Prostate gland (tissue), 2 donors: ENCODE measurements at regions not wholly inside any gene's neighbourhood (a gene's known extent, or its start where the extent isn't known, plus 50 kb on each side); places are given as distances from the start of the nearest gene placed in this dataset.

Experiments used
- DNase-seq: peaks from one replicate; pipeline ENCODE4 v3.0.0-alpha.2; 2019; ENCODE audit warnings: low spot score
- H3K27ac ChIP-seq, 2 donors: fragments of 200-600 bp; sonication (generic); 2 replicates each; pipeline ENCODE4 v1.5.1; 2017 to 2019
- H3K27me3 ChIP-seq: fragments of 200-600 bp; sonication (generic); replicated peaks from 2 replicates; pipeline ENCODE4 v1.5.1; 2019; ENCODE audit not compliant: insufficient read depth
- H3K36me3 ChIP-seq, 2 donors: fragments of 200-600 bp; sonication (generic); 1 replicate in 1 of 2; 2 replicates in 1 of 2; pipeline versions ENCODE4 v1.5.1 to v1.8.1; 2017 to 2019
- H3K4me1 ChIP-seq: fragments of 200-600 bp; sonication (generic); replicated peaks from 2 replicates; pipeline ENCODE4 v1.5.1; 2019
- H3K4me3 ChIP-seq, 2 donors: fragments of 200-600 bp; sonication (generic); 2 replicates each; pipeline ENCODE4 v1.5.1; 2017 to 2019
- H3K9me3 ChIP-seq: fragments of 200-600 bp; sonication (generic); 2 replicates; pipeline ENCODE4 v1.5.1; 2017
- POLR2A ChIP-seq: fragments of 450-650 bp; IDR thresholded peaks from one replicate; pipeline ENCODE4 v1.6.1; 2016; ENCODE audit warnings: antibody characterized with exemption, mild to moderate bottlenecking
- POLR2AphosphoS5 ChIP-seq: sonication (generic); formaldehyde crosslinking; IDR thresholded peaks from one replicate; pipeline ENCODE4 v1.6.1; 2017; ENCODE audit warnings: antibody characterized with exemption
- WGBS: methylation state at CpG from one replicate; pipeline ENCODE4 v1.1.5; 2018; 5-methylcytosine and 5-hydroxymethylcytosine counted together
- intact Hi-C: fragments of 100-400 bp; cut with DNase I; formaldehyde crosslinking; loops from one replicate; pipeline ENCODE4 v1.14.2; 2022
- TF ChIP-seq, protein P1 (sequence below), 4 experiments: fragments of 200-600 bp in 2 of 4; fragments of 450-650 bp in 2 of 4; sonication (generic) in 2 of 4; IDR thresholded peaks; 1 replicate in 3 of 4; 2 replicates in 1 of 4; pipeline ENCODE4 v1.5.1; 2016 to 2019; ENCODE audit warnings: antibody characterized with exemption in 4 of 4, mild to moderate bottlenecking in 2 of 4, moderate library complexity in 2 of 4

- no peak for TF ChIP-seq POLR2AphosphoS5
- TF ChIP-seq POLR2A = no peak
- TF ChIP-seq, protein P1, sequence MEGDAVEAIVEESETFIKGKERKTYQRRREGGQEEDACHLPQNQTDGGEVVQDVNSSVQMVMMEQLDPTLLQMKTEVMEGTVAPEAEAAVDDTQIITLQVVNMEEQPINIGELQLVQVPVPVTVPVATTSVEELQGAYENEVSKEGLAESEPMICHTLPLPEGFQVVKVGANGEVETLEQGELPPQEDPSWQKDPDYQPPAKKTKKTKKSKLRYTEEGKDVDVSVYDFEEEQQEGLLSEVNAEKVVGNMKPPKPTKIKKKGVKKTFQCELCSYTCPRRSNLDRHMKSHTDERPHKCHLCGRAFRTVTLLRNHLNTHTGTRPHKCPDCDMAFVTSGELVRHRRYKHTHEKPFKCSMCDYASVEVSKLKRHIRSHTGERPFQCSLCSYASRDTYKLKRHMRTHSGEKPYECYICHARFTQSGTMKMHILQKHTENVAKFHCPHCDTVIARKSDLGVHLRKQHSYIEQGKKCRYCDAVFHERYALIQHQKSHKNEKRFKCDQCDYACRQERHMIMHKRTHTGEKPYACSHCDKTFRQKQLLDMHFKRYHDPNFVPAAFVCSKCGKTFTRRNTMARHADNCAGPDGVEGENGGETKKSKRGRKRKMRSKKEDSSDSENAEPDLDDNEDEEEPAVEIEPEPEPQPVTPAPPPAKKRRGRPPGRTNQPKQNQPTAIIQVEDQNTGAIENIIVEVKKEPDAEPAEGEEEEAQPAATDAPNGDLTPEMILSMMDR (IDR thresholded peaks at IDR 0.05) = no peak
- no peaks in the 10 kb centered on the region for H3K9me3 ChIP-seq
- no peak overlapping the region for H3K27ac ChIP-seq
- no peaks in the 10 kb centered on the region for H3K4me1 ChIP-seq
- H3K27me3 ChIP-seq = no peaks in the 10 kb centered on the region
- no peak overlapping the region for H3K4me3 ChIP-seq
- intact Hi-C loops = no loop called here
- H3K36me3 ChIP-seq = no peaks in the 10 kb centered on the region
- DNase-seq = no peak
- 81% methylated on average over 3 of the region's 3 CpGs for WGBS
These were observed 226.4 kb upstream of the CXCR4 start for GRCh38 chr2:136344339-136344738.

- WGBS = 68% methylated on average over 5 of the region's 5 CpGs
- H3K4me1 ChIP-seq = no peaks in the 10 kb centered on the region
- intact Hi-C loops = no loop called here
These were observed 224.2 kb upstream of the CXCR4 start for GRCh38 chr2:136342138-136342537.

DNA sequence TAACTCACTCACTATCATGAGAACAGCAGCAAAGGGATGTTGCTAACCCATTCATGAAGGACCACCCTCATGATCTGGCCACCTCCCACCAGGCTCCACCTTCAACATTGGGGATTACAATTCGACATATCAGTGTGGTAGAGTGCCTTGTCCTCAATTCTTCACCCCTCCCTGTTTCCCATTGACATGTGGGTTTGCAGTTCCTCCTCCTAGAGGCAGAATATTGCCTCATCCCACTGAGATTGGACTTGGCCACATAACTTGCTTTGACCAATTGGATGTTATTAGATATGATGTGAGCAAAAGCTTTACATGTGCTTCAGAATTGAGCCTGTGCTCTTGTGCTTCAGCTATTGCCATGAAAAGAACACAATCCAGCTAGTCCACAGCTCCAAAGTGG lies 217.0 kb upstream of the CXCR4 start:
- WGBS = 79% methylated on average over 1 of the region's 1 CpG
- TF ChIP-seq POLR2AphosphoS5 (no peak), POLR2A (no peak)
- TF ChIP-seq, protein P1 (IDR thresholded peaks at IDR 0.05) = no peak
- intact Hi-C loops = no loop called here
- H3K36me3 ChIP-seq = no peaks in the 10 kb centered on the region
- no peak overlapping the region for H3K27ac ChIP-seq
- H3K4me1 ChIP-seq = no peaks in the 10 kb centered on the region
- no peaks in the 10 kb centered on the region for H3K9me3 ChIP-seq
- no peak overlapping the region for H3K4me3 ChIP-seq
- no peak for DNase-seq
- no peaks in the 10 kb centered on the region for H3K27me3 ChIP-seq

More at GRCh38 chr2:136342138-136342537, 224.2 kb upstream of the CXCR4 start:
- TF ChIP-seq POLR2A = no peak
- TF ChIP-seq, protein P1 (IDR thresholded peaks at IDR 0.05) = no peak
- TF ChIP-seq POLR2AphosphoS5 = no peak
- Histone ChIP-seq H3K27ac (no peak overlapping the region), H3K27me3 (no peaks in the 10 kb centered on the region), H3K9me3 (no peaks in the 10 kb centered on the region), H3K36me3 (no peaks in the 10 kb centered on the region), H3K4me3 (no peak overlapping the region)
- DNase-seq = no peak

DNA sequence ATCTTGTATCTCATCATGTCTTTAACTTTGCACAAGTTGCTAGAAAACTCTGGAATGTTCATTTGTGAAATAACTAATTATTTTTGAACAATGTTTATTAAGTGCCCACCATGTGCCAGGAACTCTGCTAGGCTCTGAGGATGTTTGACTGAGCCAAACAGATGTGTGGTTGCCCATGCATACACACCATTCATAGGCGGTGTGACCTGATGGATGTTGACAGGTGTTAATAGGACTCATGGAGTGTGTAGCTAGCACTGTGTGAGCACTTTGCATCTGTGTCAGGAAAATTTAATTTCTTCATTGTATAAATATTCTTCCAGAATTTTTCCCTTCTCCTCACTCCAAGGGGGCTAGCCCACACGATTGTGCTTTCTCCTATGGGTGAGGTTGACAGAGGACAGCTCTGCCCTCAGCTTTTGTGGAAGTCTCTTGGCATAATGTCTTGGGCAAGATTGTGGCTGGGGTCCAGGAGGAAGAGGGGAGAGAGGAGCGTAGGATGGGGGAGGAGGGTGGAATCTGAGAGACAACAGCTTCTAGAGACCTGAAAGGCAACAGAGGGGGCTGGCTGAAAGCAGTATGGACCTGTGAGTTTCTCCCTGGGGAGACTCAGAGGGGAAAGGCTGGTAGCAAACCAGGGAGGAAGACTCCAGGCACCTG lies 214.6 kb upstream of the CXCR4 start:
- TF ChIP-seq POLR2AphosphoS5 (no peak), POLR2A (no peak)
- TF ChIP-seq, protein P1 (IDR thresholded peaks at IDR 0.05) = no peak
- intact Hi-C loops = no loop called here
- no peaks in the 10 kb centered on the region for H3K27me3 ChIP-seq
- no peak overlapping the region for H3K4me3 ChIP-seq
- H3K4me1 ChIP-seq = no peaks in the 10 kb centered on the region
- DNase-seq = no peak
- no peaks in the 10 kb centered on the region for H3K36me3 ChIP-seq
- 76% methylated on average over 3 of the region's 3 CpGs for WGBS
- H3K27ac ChIP-seq = no peak overlapping the region
- H3K9me3 ChIP-seq = no peaks in the 10 kb centered on the region

- Histone ChIP-seq H3K36me3 (no peaks in the 10 kb centered on the region), H3K27me3 (no peaks in the 10 kb centered on the region), H3K27ac (no peak overlapping the region), H3K4me3 (no peak overlapping the region), H3K4me1 (no peaks in the 10 kb centered on the region), H3K9me3 (no peaks in the 10 kb centered on the region)
- DNase-seq = no peak
- 92% methylated on average over 5 of the region's 5 CpGs for whole genome bisulfite sequencing
- intact Hi-C loops = no loop called here
- TF ChIP-seq POLR2AphosphoS5 (no peak), POLR2A (no peak)
- TF ChIP-seq, protein P1 (IDR thresholded peaks at IDR 0.05) = no peak
These were observed 213.3 kb upstream of the CXCR4 start for GRCh38 chr2:136331226-136331625.
